GM12878 (cell line): ENCODE measurements at regions not wholly inside any gene's neighbourhood (a gene's known extent, or its start where the extent isn't known, plus 50 kb on each side); places are given as distances from the start of the nearest gene placed in this dataset.

Experiments used
- ATAC-seq: fragments of 200-7000 bp; cut with Tn5 transposase; 3 replicates; pipeline ENCODE4 v1.9.1; 2020; ENCODE audit warnings: mild to moderate bottlenecking, moderate library complexity
- BruUV-seq: library from RNA; stranded (reverse); fragments of 400-500 nt; replicated peaks from 2 replicates; lab custom pipeline; 2021; lab: Mats Ljungman, UMichigan
- CTCF ChIA-PET: fragments of 300-600 bp; sonication (Branson Sonifier 250); formaldehyde crosslinking; extraction: SDS; loops from one replicate; lab custom pipeline; 2021; ENCODE audit warnings: inconsistent platforms; lab: Yijun Ruan, JAX
- POLR2A ChIA-PET: fragments of 350-600 bp; formaldehyde crosslinking; extraction: SDS; loops from one replicate; lab custom pipeline; 2021; ENCODE audit warnings: inconsistent platforms; lab: Charles Lee
- RAD21 ChIA-PET: fragments of 300-600 bp; sonication (Branson Sonifier 250); formaldehyde crosslinking; loops from one replicate; lab custom pipeline; 2023; ENCODE audit warnings: antibody characterized with exemption; ENCODE audit not compliant: unreplicated experiment; lab: Charles Lee
- SMC1A ChIA-PET: fragments of 300-600 bp; sonication (Branson Sonifier 250); formaldehyde crosslinking; loops from one replicate; lab custom pipeline; 2023; ENCODE audit not compliant: unreplicated experiment, uncharacterized antibody; lab: Charles Lee
- DNase-seq: peaks from one replicate; pipeline ENCODE4 v3.0.0-alpha.2; 2011; ENCODE audit warnings: low read depth, low spot score
- FAIRE-seq: peaks from 3 replicates; lab custom pipeline; 2011; peaks lifted over from hg19 to GRCh38; lab: Jason Lieb, UNC
- H2AFZ ChIP-seq: 2 replicates; pipeline ENCODE4 v1.6.0; 2011; ENCODE audit warnings: low read depth, low read length, control low read depth; ENCODE audit not compliant: control insufficient read depth
- H3K27ac ChIP-seq: 2 replicates; pipeline ENCODE4 v1.5.1; 2011; ENCODE audit warnings: control low read depth; ENCODE audit not compliant: control insufficient read depth, insufficient read depth
- H3K27me3 ChIP-seq, 2 experiments: replicated peaks in 1 of 2; 2 replicates each; pipeline versions ENCODE4 v1.6.0 to v1.6.1; 2011; ENCODE audit warnings: low read length in 1 of 2; ENCODE audit not compliant: control insufficient read depth in 2 of 2, insufficient read depth in 2 of 2
- H3K36me3 ChIP-seq, 2 experiments: 2 replicates each; pipeline ENCODE4 v1.5.1; 2011; ENCODE audit warnings: low read length in 1 of 2; ENCODE audit not compliant: control insufficient read depth in 2 of 2, insufficient read depth in 2 of 2
- H3K4me1 ChIP-seq: 2 replicates; pipeline ENCODE4 v1.6.1; 2011; ENCODE audit warnings: mild to moderate bottlenecking, low read length, moderate library complexity, mixed read lengths; ENCODE audit not compliant: control insufficient read depth, insufficient read depth
- H3K4me2 ChIP-seq: 2 replicates; pipeline ENCODE4 v1.6.0; 2011; ENCODE audit warnings: control low read depth; ENCODE audit not compliant: control insufficient read depth, insufficient read depth
- H3K4me3 ChIP-seq: fragments of 200-600 bp; sonication (generic); 2 replicates; pipeline ENCODE4 v1.5.1; 2016
- H3K79me2 ChIP-seq: 2 replicates; pipeline ENCODE4 v1.6.0; 2011; ENCODE audit warnings: low read length; ENCODE audit not compliant: control insufficient read depth, insufficient read depth
- H3K9ac ChIP-seq: 2 replicates; pipeline ENCODE4 v1.8.0; 2011; ENCODE audit warnings: low read length, control low read depth, mixed read lengths; ENCODE audit not compliant: control insufficient read depth, insufficient read depth
- H3K9me3 ChIP-seq: replicated peaks from 3 replicates; pipeline ENCODE4 v1.5.1; 2011; ENCODE audit warnings: mild to moderate bottlenecking, low read length; ENCODE audit not compliant: control insufficient read depth, insufficient read depth
- H4K20me1 ChIP-seq: 2 replicates; pipeline ENCODE4 v1.6.0; 2011; ENCODE audit not compliant: control insufficient read depth, insufficient read depth
- ASH2L ChIP-seq: fragments of 300-600, 200-600 bp; sonication (generic); IDR thresholded peaks from 2 replicates; pipeline ENCODE4 v1.6.1; 2017; ENCODE audit warnings: low read depth, mild to moderate bottlenecking, borderline replicate concordance
- CHD2 ChIP-seq: IDR thresholded peaks from 2 replicates; pipeline ENCODE4 v1.6.1; 2011; ENCODE audit warnings: low read depth, low read length, improper control_type of control experiment, borderline replicate concordance
- EP300 ChIP-seq, 2 experiments: fragments of 150-350 bp in 1 of 2; IDR thresholded peaks; 2 replicates each; pipeline ENCODE4 v1.6.1; 2011 to 2012; ENCODE audit warnings: low read depth in 2 of 2, low read length in 2 of 2, borderline replicate concordance in 1 of 2, improper control_type of control experiment in 1 of 2, inconsistent platforms in 1 of 2; ENCODE audit not compliant: control insufficient read depth in 1 of 2
- FOXM1 ChIP-seq: IDR thresholded peaks from 2 replicates; pipeline ENCODE4 v1.6.1; 2012; ENCODE audit warnings: low read depth, mild to moderate bottlenecking, inconsistent platforms, low read length, moderate library complexity
- IKZF1 ChIP-seq: fragments of 450-650 bp; conservative IDR thresholded peaks from 2 replicates; pipeline ENCODE4 v1.6.1; 2017; ENCODE audit warnings: antibody characterized with exemption, mild to moderate bottlenecking
- JUNB ChIP-seq: IDR thresholded peaks from 2 replicates; pipeline ENCODE4 v1.6.1; 2016; ENCODE audit warnings: antibody characterized with exemption, mild to moderate bottlenecking
- MXI1 ChIP-seq: fragments of 150-350 bp; IDR thresholded peaks from 2 replicates; pipeline ENCODE4 v1.6.1; 2011; ENCODE audit warnings: low read depth, mild to moderate bottlenecking, inconsistent platforms, low read length, improper control_type of control experiment
- RUNX3 ChIP-seq: IDR thresholded peaks from 2 replicates; pipeline ENCODE4 v1.6.1; 2012; ENCODE audit warnings: low read length, inconsistent platforms
- SRF ChIP-seq, 2 experiments: IDR thresholded peaks; 2 replicates each; pipeline ENCODE4 v1.6.1; 2011; ENCODE audit warnings: low read depth in 2 of 2, low read length in 2 of 2, mild to moderate bottlenecking in 1 of 2, moderate library complexity in 1 of 2
- STAT3 ChIP-seq: IDR thresholded peaks from 2 replicates; pipeline ENCODE4 v1.6.1; 2011; ENCODE audit warnings: low read depth, low read length, improper control_type of control experiment
- WGBS: methylation state at CpG from one replicate; pipeline ENCODE4 v1.1.6; 2016; ENCODE audit warnings: low lambda C conversion rate; ENCODE audit not compliant: insufficient replicate concordance, insufficient coverage; ENCODE audit errors: missing lambda C conversion rate; 5-methylcytosine and 5-hydroxymethylcytosine counted together
- in situ Hi-C: fragments of 300-500 bp; cut with MboI; formaldehyde crosslinking; loops from 9 replicates; pipeline ENCODE4 v1.14.3; 2018; ENCODE audit warnings: mixed read lengths
- intact Hi-C: fragments of 100-400 bp; cut with micrococcal nuclease; formaldehyde crosslinking; loops from one replicate; pipeline ENCODE4 v1.14.2; 2022; ENCODE audit not compliant: unreplicated experiment
- TF ChIP-seq, protein P1 (sequence below): fragments of 450-650 bp; formaldehyde crosslinking; IDR thresholded peaks from 2 replicates; pipeline ENCODE4 v1.4.0; 2022; ENCODE audit warnings: mild to moderate bottlenecking, moderate library complexity
- TF ChIP-seq, protein P2 (sequence below): IDR thresholded peaks from 2 replicates; pipeline ENCODE4 v1.6.1; 2012; ENCODE audit warnings: improper control_type of control experiment, low read depth, low read length; ENCODE audit not compliant: insufficient replicate concordance
- TF ChIP-seq, protein P3 (sequence below): fragments of 450-650 bp; IDR thresholded peaks from 2 replicates; pipeline ENCODE4 v1.6.1; 2017; ENCODE audit warnings: mild to moderate bottlenecking, moderate library complexity

DNA sequence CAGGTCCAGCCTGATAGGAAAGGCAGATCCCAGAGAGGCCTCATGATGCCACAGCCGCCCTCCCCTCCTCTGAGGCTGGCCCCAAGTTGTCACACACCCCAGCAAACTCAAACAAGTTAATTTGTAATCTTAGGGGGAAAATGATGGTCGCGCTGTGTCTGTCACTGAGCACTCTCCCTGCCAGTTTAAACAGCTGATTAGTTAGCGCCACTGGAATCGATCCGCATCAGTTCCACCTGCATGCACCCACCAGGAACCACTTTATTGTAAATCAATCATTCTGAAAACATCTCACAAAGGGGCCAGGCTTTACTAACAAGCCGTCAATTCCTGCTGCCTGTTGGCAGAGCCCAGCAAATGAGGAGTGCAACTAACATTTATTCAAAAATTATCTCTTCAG is 870.9 kb downstream of the KCNMA1 start:
- Histone ChIP-seq H3K4me2 (no peak overlapping the region), H3K27me3 (no peaks in the 10 kb centered on the region), H2AFZ (no peak overlapping the region), H3K79me2 (no peaks in the 10 kb centered on the region), H3K9me3 (no peaks in the 10 kb centered on the region), H3K36me3 (no peaks in the 10 kb centered on the region), H4K20me1 (no peaks in the 10 kb centered on the region), H3K4me3 (no peak overlapping the region), H3K27ac (no peak overlapping the region), H3K9ac (no peak overlapping the region), H3K4me1 (no peaks in the 10 kb centered on the region)
- CTCF ChIA-PET, result no interaction called here
- DNase-seq (no peak), ATAC-seq (no peak), FAIRE-seq (no peak)
- 29% methylated on average over 7 of the region's 7 CpGs for WGBS
- RAD21 ChIA-PET, result no interaction called here
- intact Hi-C loops (no loop called here), in situ Hi-C loops (no loop called here)
- POLR2A ChIA-PET, result no interaction called here
- BruUV-seq, result no TSS peak
- SMC1A ChIA-PET, result no interaction called here
- TF ChIP-seq RUNX3 (no peak), EP300 (IDR thresholded peaks at IDR 0.05; ENCODE audit: borderline replicate concordance in 1 of 2, control insufficient read depth in 1 of 2, low read depth in 2 of 2, low read length in 2 of 2) (no peak), STAT3 (no peak), IKZF1 (no peak), MXI1 (no peak), SRF (IDR thresholded peaks at IDR 0.05; ENCODE audit: low read depth in 2 of 2, low read length in 2 of 2) (no peak), ASH2L (no peak), FOXM1 (no peak), JUNB (no peak), CHD2 (no peak)
- TF ChIP-seq, protein P1, sequence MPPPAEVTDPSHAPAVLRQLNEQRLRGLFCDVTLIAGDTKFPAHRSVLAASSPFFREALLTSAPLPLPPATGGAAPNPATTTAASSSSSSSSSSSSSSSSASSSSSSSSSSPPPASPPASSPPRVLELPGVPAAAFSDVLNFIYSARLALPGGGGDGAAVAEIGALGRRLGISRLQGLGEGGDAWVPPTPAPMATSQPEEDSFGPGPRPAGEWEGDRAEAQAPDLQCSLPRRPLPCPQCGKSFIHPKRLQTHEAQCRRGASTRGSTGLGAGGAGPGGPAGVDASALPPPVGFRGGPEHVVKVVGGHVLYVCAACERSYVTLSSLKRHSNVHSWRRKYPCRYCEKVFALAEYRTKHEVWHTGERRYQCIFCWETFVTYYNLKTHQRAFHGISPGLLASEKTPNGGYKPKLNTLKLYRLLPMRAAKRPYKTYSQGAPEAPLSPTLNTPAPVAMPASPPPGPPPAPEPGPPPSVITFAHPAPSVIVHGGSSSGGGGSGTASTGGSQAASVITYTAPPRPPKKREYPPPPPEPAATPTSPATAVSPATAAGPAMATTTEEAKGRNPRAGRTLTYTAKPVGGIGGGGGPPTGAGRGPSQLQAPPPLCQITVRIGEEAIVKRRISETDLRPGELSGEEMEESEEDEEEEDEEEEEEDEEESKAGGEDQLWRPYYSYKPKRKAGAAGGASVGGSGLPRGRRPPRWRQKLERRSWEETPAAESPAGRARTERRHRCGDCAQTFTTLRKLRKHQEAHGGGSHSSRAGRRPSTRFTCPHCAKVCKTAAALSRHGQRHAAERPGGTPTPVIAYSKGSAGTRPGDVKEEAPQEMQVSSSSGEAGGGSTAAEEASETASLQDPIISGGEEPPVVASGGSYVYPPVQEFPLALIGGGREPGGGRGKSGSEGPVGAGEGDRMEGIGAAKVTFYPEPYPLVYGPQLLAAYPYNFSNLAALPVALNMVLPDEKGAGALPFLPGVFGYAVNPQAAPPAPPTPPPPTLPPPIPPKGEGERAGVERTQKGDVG (CRISPR knock-in tag), result no peak
- TF ChIP-seq, protein P2, sequence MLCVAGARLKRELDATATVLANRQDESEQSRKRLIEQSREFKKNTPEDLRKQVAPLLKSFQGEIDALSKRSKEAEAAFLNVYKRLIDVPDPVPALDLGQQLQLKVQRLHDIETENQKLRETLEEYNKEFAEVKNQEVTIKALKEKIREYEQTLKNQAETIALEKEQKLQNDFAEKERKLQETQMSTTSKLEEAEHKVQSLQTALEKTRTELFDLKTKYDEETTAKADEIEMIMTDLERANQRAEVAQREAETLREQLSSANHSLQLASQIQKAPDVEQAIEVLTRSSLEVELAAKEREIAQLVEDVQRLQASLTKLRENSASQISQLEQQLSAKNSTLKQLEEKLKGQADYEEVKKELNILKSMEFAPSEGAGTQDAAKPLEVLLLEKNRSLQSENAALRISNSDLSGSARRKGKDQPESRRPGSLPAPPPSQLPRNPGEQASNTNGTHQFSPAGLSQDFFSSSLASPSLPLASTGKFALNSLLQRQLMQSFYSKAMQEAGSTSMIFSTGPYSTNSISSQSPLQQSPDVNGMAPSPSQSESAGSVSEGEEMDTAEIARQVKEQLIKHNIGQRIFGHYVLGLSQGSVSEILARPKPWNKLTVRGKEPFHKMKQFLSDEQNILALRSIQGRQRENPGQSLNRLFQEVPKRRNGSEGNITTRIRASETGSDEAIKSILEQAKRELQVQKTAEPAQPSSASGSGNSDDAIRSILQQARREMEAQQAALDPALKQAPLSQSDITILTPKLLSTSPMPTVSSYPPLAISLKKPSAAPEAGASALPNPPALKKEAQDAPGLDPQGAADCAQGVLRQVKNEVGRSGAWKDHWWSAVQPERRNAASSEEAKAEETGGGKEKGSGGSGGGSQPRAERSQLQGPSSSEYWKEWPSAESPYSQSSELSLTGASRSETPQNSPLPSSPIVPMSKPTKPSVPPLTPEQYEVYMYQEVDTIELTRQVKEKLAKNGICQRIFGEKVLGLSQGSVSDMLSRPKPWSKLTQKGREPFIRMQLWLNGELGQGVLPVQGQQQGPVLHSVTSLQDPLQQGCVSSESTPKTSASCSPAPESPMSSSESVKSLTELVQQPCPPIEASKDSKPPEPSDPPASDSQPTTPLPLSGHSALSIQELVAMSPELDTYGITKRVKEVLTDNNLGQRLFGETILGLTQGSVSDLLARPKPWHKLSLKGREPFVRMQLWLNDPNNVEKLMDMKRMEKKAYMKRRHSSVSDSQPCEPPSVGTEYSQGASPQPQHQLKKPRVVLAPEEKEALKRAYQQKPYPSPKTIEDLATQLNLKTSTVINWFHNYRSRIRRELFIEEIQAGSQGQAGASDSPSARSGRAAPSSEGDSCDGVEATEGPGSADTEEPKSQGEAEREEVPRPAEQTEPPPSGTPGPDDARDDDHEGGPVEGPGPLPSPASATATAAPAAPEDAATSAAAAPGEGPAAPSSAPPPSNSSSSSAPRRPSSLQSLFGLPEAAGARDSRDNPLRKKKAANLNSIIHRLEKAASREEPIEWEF, result no peak
- TF ChIP-seq, protein P3, sequence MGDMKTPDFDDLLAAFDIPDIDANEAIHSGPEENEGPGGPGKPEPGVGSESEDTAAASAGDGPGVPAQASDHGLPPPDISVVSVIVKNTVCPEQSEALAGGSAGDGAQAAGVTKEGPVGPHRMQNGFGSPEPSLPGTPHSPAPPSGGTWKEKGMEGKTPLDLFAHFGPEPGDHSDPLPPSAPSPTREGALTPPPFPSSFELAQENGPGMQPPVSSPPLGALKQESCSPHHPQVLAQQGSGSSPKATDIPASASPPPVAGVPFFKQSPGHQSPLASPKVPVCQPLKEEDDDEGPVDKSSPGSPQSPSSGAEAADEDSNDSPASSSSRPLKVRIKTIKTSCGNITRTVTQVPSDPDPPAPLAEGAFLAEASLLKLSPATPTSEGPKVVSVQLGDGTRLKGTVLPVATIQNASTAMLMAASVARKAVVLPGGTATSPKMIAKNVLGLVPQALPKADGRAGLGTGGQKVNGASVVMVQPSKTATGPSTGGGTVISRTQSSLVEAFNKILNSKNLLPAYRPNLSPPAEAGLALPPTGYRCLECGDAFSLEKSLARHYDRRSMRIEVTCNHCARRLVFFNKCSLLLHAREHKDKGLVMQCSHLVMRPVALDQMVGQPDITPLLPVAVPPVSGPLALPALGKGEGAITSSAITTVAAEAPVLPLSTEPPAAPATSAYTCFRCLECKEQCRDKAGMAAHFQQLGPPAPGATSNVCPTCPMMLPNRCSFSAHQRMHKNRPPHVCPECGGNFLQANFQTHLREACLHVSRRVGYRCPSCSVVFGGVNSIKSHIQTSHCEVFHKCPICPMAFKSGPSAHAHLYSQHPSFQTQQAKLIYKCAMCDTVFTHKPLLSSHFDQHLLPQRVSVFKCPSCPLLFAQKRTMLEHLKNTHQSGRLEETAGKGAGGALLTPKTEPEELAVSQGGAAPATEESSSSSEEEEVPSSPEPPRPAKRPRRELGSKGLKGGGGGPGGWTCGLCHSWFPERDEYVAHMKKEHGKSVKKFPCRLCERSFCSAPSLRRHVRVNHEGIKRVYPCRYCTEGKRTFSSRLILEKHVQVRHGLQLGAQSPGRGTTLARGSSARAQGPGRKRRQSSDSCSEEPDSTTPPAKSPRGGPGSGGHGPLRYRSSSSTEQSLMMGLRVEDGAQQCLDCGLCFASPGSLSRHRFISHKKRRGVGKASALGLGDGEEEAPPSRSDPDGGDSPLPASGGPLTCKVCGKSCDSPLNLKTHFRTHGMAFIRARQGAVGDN, result no peak
